NCI-H345 (cell line): ENCODE measurements at regions not wholly inside any gene's neighbourhood (a gene's known extent, or its start where the extent isn't known, plus 50 kb on each side); places are given as distances from the start of the nearest gene placed in this dataset.
"Not testable (repeated sequence)": the region's sequence is repeated elsewhere in the genome, so short reads cannot be mapped to it uniquely, and the experiment has no call there.

ENCODE experiments used
- DNase-seq: peaks from one replicate; lab custom pipeline; 2025; lab: John Stamatoyannopoulos, UW

- no peak for DNase-seq
Measured at GRCh38 chr4:138616775-138617174, 374.6 kb upstream of the SLC7A11 start.

GRCh38 chr4:138614398-138615142, 372.4 kb upstream of the SLC7A11 start:
- no peak for DNase-seq

GRCh38 chr4:138612428-138612827, 370.3 kb upstream of the SLC7A11 start:
- DNase-seq = no peak

- peak; percentile 21 for DNase-seq
Measured at GRCh38 chr4:138611721-138612120, 369.6 kb upstream of the SLC7A11 start.

- no peak for DNase-seq
Measured at GRCh38 chr4:138611017-138611416, 368.9 kb upstream of the SLC7A11 start.

GRCh38 chr4:138609943-138610350, 367.8 kb upstream of the SLC7A11 start:
- no peak for DNase-seq

GRCh38 chr4:138604556-138604955, 362.4 kb upstream of the SLC7A11 start:
- DNase-seq = no peak

GRCh38 chr4:138602664-138603063, 360.5 kb upstream of the SLC7A11 start:
- DNase-seq = no peak

GRCh38 chr4:138599965-138600364, 357.8 kb upstream of the SLC7A11 start:
- DNase-seq = no peak

GRCh38 chr4:138598226-138598625, 356.1 kb upstream of the SLC7A11 start:
- no peak for DNase-seq

- DNase-seq = no peak
Measured at GRCh38 chr4:138596896-138597295, 354.7 kb upstream of the SLC7A11 start.

GRCh38 chr4:138595731-138596460, 353.7 kb upstream of the SLC7A11 start:
- no peak for DNase-seq

- no peak for DNase-seq
Measured at GRCh38 chr4:138595171-138595570, 353.0 kb upstream of the SLC7A11 start.

GRCh38 chr4:138592796-138593195, 350.6 kb upstream of the SLC7A11 start:
- DNase-seq = no peak

GRCh38 chr4:138591808-138592207, 349.7 kb upstream of the SLC7A11 start:
- no peak for DNase-seq

- no peak for DNase-seq
Measured at GRCh38 chr4:138588501-138588900, 346.4 kb upstream of the SLC7A11 start.

- DNase-seq = no peak
Measured at GRCh38 chr4:138579146-138579545, 337.0 kb upstream of the SLC7A11 start.

GRCh38 chr4:138577826-138578225, 335.7 kb upstream of the SLC7A11 start:
- DNase-seq = not testable (repeated sequence)

- no peak for DNase-seq
Measured at GRCh38 chr4:138577145-138577544, 335.0 kb upstream of the SLC7A11 start.

- no peak for DNase-seq
Measured at GRCh38 chr4:138576684-138577083, 334.5 kb upstream of the SLC7A11 start.

- no peak for DNase-seq
Measured at GRCh38 chr4:138573246-138573645, 331.1 kb upstream of the SLC7A11 start.

GRCh38 chr4:138572007-138572406, 329.9 kb upstream of the SLC7A11 start:
- DNase-seq = no peak

GRCh38 chr4:138567696-138568095, 325.5 kb upstream of the SLC7A11 start:
- DNase-seq = no peak

GRCh38 chr4:138565576-138565975, 323.4 kb upstream of the SLC7A11 start:
- DNase-seq = no peak
